ENCODE measurements at regions not wholly inside any gene's neighbourhood (a gene's known extent, or its start where the extent isn't known, plus 50 kb on each side); places are given as distances from the start of the nearest gene placed in this dataset.

DNA sequence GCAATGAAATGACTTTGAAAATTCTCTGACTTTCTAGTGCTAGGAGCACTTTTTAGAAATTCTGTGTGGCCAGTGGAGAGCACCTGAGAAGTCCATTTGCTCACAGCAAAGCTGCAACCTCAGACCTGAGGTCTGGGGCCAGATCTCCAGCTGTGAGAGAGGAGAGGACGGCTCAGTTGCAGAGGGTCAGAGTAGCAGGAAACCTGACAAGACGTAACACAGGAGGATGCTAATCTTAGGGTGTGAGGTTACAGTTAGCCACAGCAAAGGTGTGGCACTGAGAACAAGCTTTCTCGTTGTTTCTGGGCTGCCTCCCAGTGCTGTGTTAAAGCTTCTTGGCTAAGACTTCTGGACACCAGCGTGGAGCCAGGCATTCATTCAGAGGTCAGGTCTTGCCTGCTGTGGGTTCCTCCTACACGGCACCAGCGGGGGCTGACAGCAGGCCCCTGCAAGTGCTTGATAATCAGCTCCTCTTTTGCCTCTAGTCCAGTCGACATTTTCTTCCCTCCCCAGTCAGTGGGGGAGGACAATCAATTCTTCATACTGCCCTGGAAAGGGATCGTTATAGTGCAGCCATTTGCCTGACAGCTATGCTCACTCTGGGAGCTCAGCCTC lies 435.4 kb upstream of the DPP6 start:
- Histone ChIP-seq H3K9ac (ENCODE audit: insufficient read length, low read depth) (no peak overlapping the region), H3K4me1 (ENCODE audit: insufficient read depth, insufficient read length) (no peaks in the 10 kb centered on the region), H3K27me3 (ENCODE audit: insufficient read depth, insufficient read length) (no peaks in the 10 kb centered on the region), H3K36me3 (ENCODE audit: insufficient read depth, insufficient read length, low read length) (no peaks in the 10 kb centered on the region), H3K4me3 (ENCODE audit: insufficient read length, low read depth) (no peak overlapping the region), H3K9me3 (ENCODE audit: insufficient read depth, low read length) (no peaks in the 10 kb centered on the region)
- DNase-seq (ENCODE audit: low read depth, low spot score): no peak
- TF ChIP-seq ZNF274 (IDR thresholded peaks at IDR 0.05; ENCODE audit: low read depth, low read length) (no peak), YY1 (IDR thresholded peaks at IDR 0.05; ENCODE audit: insufficient read depth, insufficient read length) (no peak)

- Histone ChIP-seq H3K36me3 (ENCODE audit: insufficient read depth, insufficient read length, low read length) (no peaks in the 10 kb centered on the region), H3K9me3 (ENCODE audit: insufficient read depth, low read length) (no peaks in the 10 kb centered on the region), H3K27me3 (ENCODE audit: insufficient read depth, insufficient read length) (no peaks in the 10 kb centered on the region), H3K9ac (ENCODE audit: insufficient read length, low read depth) (no peak overlapping the region), H3K4me3 (ENCODE audit: insufficient read length, low read depth) (no peak overlapping the region), H3K4me1 (ENCODE audit: insufficient read depth, insufficient read length) (no peaks in the 10 kb centered on the region)
- TF ChIP-seq SUZ12 (IDR thresholded peaks at IDR 0.05; ENCODE audit: extremely low read depth, insufficient read depth, insufficient read length): no peak
- no peak for TF ChIP-seq YY1 (IDR thresholded peaks at IDR 0.05; ENCODE audit: insufficient read depth, insufficient read length)
- TF ChIP-seq ZNF274 (IDR thresholded peaks at IDR 0.05; ENCODE audit: low read depth, low read length): no peak
- no peak for DNase-seq (ENCODE audit: low read depth, low spot score)
Observed at GRCh38 chr7:153627323-153627722, 424.9 kb upstream of the DPP6 start.

DNA sequence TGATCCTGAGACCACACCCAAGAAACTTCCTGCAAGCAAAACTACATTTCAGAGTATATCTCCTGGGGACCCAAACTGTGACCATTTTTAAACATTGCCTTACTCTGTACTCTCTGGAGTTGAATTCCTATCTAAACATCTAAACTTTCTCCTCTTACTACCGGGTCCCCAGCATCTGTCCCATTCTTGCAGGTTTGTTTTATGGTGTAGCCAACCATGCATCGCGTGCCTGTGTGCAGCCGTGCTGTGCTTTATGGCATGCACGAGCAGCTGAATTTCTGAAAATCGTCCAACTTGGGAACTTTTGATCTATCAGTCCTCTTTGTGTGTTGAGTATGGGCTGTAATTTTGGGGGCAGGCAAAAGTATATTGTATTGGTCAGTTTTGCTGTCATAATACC lies 423.8 kb upstream of the DPP6 start:
- DNase-seq (ENCODE audit: low read depth, low spot score): no peak
- no peak overlapping the region for H3K9ac ChIP-seq (ENCODE audit: insufficient read length, low read depth)
- no peaks in the 10 kb centered on the region for H3K27me3 ChIP-seq (ENCODE audit: insufficient read depth, insufficient read length)
- H3K36me3 ChIP-seq (ENCODE audit: insufficient read depth, insufficient read length, low read length): no peaks in the 10 kb centered on the region
- H3K4me3 ChIP-seq (ENCODE audit: insufficient read length, low read depth): no peak overlapping the region
- H3K4me1 ChIP-seq (ENCODE audit: insufficient read depth, insufficient read length): no peaks in the 10 kb centered on the region
- H3K9me3 ChIP-seq (ENCODE audit: insufficient read depth, low read length): no peaks in the 10 kb centered on the region
- TF ChIP-seq ZNF274 (IDR thresholded peaks at IDR 0.05; ENCODE audit: low read depth, low read length) (no peak), SUZ12 (IDR thresholded peaks at IDR 0.05; ENCODE audit: extremely low read depth, insufficient read depth, insufficient read length) (no peak), YY1 (IDR thresholded peaks at IDR 0.05; ENCODE audit: insufficient read depth, insufficient read length) (no peak)

DNA sequence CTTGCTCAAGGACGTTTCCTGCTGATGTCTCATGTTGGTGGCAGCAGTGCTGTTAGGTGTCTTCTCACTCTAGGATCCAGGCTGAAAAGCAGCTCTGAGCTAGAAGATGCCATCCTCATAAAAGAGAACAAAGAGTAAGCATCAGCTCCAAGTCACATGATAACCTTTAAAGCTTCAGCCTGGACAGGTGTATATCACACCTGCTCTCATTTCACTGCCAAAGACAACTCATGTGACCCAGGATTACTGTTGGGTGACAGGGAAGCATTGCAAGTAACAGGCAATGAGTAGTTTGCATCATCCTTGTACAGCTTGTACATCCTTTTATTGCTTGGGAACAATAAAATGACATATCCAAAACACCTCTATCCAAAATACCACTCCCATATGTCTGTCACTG lies 423.4 kb upstream of the DPP6 start:
- Histone ChIP-seq H3K9ac (ENCODE audit: insufficient read length, low read depth) (no peak overlapping the region), H3K27me3 (ENCODE audit: insufficient read depth, insufficient read length) (no peaks in the 10 kb centered on the region), H3K4me3 (ENCODE audit: insufficient read length, low read depth) (no peak overlapping the region), H3K9me3 (ENCODE audit: insufficient read depth, low read length) (no peaks in the 10 kb centered on the region), H3K4me1 (ENCODE audit: insufficient read depth, insufficient read length) (no peaks in the 10 kb centered on the region), H3K36me3 (ENCODE audit: insufficient read depth, insufficient read length, low read length) (no peaks in the 10 kb centered on the region)
- no peak for DNase-seq (ENCODE audit: low read depth, low spot score)
- TF ChIP-seq ZNF274 (IDR thresholded peaks at IDR 0.05; ENCODE audit: low read depth, low read length) (no peak), SUZ12 (IDR thresholded peaks at IDR 0.05; ENCODE audit: extremely low read depth, insufficient read depth, insufficient read length) (no peak), YY1 (IDR thresholded peaks at IDR 0.05; ENCODE audit: insufficient read depth, insufficient read length) (no peak)

DNA sequence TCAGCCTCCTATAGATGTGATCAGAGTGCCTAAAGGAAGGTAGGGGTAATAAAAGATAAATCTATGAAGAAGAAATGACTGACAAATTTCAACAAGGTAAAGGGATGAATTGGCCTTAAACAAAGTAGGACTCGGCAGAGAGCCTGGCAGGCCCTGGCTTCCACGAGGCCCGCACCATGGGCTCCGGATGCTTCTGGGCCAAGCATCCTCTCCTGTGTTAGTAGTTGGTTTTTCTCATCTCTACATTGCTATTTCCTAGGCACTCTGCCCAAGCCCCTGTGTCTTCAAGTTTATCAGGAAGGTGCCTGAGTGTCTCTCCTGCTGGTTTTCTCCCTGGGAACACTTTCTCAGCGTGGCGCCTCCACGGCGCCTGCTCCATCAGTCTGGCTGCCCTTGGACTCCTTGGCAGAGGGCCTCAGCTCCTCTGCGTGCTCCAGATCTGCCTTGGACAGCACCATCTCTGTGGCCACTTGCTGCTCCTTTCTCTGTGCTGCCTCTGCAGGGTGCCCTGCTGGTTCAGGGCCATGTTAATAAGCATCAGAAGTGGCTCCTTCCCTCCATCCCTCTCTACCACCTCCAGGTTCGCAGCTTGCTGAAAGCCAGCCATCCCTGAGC lies 413.3 kb upstream of the DPP6 start:
- H3K4me3 ChIP-seq (ENCODE audit: insufficient read length, low read depth): no peak overlapping the region
- H3K9me3 ChIP-seq (ENCODE audit: insufficient read depth, low read length): 0 out of 2 replicates have a peak, but pooled peaks cover 9% of the 10 kb centered on the region
- no peak for TF ChIP-seq YY1 (IDR thresholded peaks at IDR 0.05; ENCODE audit: insufficient read depth, insufficient read length)
- TF ChIP-seq ZNF274 (IDR thresholded peaks at IDR 0.05; ENCODE audit: low read depth, low read length): no peak
- TF ChIP-seq SUZ12 (IDR thresholded peaks at IDR 0.05; ENCODE audit: extremely low read depth, insufficient read depth, insufficient read length): no peak
- H3K36me3 ChIP-seq (ENCODE audit: insufficient read depth, insufficient read length, low read length): no peaks in the 10 kb centered on the region
- H3K4me1 ChIP-seq (ENCODE audit: insufficient read depth, insufficient read length): no peaks in the 10 kb centered on the region
- no peaks in the 10 kb centered on the region for H3K27me3 ChIP-seq (ENCODE audit: insufficient read depth, insufficient read length)
- no peak overlapping the region for H3K9ac ChIP-seq (ENCODE audit: insufficient read length, low read depth)
- DNase-seq (ENCODE audit: low read depth, low spot score): no peak

GRCh38 chr7:153640586-153640985 lies 411.6 kb upstream of the DPP6 start:
- H3K4me1 ChIP-seq (ENCODE audit: insufficient read depth, insufficient read length): no peaks in the 10 kb centered on the region
- no peaks in the 10 kb centered on the region for H3K36me3 ChIP-seq (ENCODE audit: insufficient read depth, insufficient read length, low read length)
- 0 out of 2 replicates have a peak, but pooled peaks cover 9% of the 10 kb centered on the region for H3K9me3 ChIP-seq (ENCODE audit: insufficient read depth, low read length)
- no peaks in the 10 kb centered on the region for H3K27me3 ChIP-seq (ENCODE audit: insufficient read depth, insufficient read length)
- H3K4me3 ChIP-seq (ENCODE audit: insufficient read length, low read depth): no peak overlapping the region
- no peak overlapping the region for H3K9ac ChIP-seq (ENCODE audit: insufficient read length, low read depth)
- no peak for TF ChIP-seq SUZ12 (IDR thresholded peaks at IDR 0.05; ENCODE audit: extremely low read depth, insufficient read depth, insufficient read length)
- TF ChIP-seq ZNF274 (IDR thresholded peaks at IDR 0.05; ENCODE audit: low read depth, low read length): no peak
- no peak for TF ChIP-seq YY1 (IDR thresholded peaks at IDR 0.05; ENCODE audit: insufficient read depth, insufficient read length)
- DNase-seq (ENCODE audit: low read depth, low spot score): no peak

DNA sequence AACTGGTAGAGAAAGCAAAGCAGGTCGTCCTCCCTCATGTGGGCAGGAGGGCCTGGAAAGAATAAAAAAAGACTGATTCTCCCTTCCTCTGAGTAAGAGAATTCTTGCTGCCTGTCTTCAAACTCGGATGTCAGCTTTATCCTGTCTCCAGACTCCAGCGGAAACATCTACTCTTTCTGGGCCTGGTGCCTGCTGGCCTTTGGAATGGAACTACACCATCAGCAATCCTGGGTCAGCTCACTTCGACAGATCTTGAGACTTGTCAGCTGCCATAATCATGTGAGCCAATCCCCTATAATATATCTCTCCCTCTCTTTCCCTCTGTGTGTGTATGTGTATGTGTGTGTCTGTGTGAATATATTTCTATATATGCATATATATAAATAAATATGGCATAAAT lies 411.0 kb upstream of the DPP6 start:
- no peak for DNase-seq (ENCODE audit: low read depth, low spot score)
- 0 out of 2 replicates have a peak, but pooled peaks cover 9% of the 10 kb centered on the region for H3K9me3 ChIP-seq (ENCODE audit: insufficient read depth, low read length)
- H3K9ac ChIP-seq (ENCODE audit: insufficient read length, low read depth): no peak overlapping the region
- H3K4me1 ChIP-seq (ENCODE audit: insufficient read depth, insufficient read length): no peaks in the 10 kb centered on the region
- no peaks in the 10 kb centered on the region for H3K36me3 ChIP-seq (ENCODE audit: insufficient read depth, insufficient read length, low read length)
- no peak overlapping the region for H3K4me3 ChIP-seq (ENCODE audit: insufficient read length, low read depth)
- TF ChIP-seq YY1 (IDR thresholded peaks at IDR 0.05; ENCODE audit: insufficient read depth, insufficient read length) (no peak), ZNF274 (IDR thresholded peaks at IDR 0.05; ENCODE audit: low read depth, low read length) (no peak), SUZ12 (IDR thresholded peaks at IDR 0.05; ENCODE audit: extremely low read depth, insufficient read depth, insufficient read length) (no peak)
- no peaks in the 10 kb centered on the region for H3K27me3 ChIP-seq (ENCODE audit: insufficient read depth, insufficient read length)

All from NT2/D1 (cell line).